HepG2 (cell line): ENCODE measurements at regions not wholly inside any gene's neighbourhood (a gene's known extent, or its start where the extent isn't known, plus 50 kb on each side); places are given as distances from the start of the nearest gene placed in this dataset.

Experiments used
- ATAC-seq: fragments of 200-7000 bp; cut with Tn5 transposase; 3 replicates; pipeline ENCODE4 v1.9.1; 2020; ENCODE audit warnings: mild to moderate bottlenecking, moderate library complexity
- BruUV-seq: library from RNA; stranded (reverse); fragments of 400-500 nt; replicated peaks from 2 replicates; lab custom pipeline; 2021; lab: Mats Ljungman, UMichigan
- CTCF ChIA-PET: fragments of 300-600 bp; formaldehyde crosslinking; extraction: SDS; loops from one replicate; lab custom pipeline; 2021; ENCODE audit warnings: low total read pairs, inconsistent platforms, low intra/inter-chr PET ratio; lab: Yijun Ruan, JAX
- POLR2A ChIA-PET: fragments of 350-600 bp; sonication (Branson Sonifier 250); formaldehyde crosslinking; loops from one replicate; lab custom pipeline; 2020; ENCODE audit warnings: antibody characterized with exemption, inconsistent platforms; lab: Yijun Ruan, JAX
- DNase-seq: peaks from one replicate; pipeline ENCODE4 v3.0.0-alpha.2; 2015; ENCODE audit warnings: low spot score
- FAIRE-seq: peaks from 3 replicates; lab custom pipeline; 2011; peaks lifted over from hg19 to GRCh38; lab: Jason Lieb, UNC
- H2AFZ ChIP-seq: one replicate; pipeline ENCODE4 v1.6.1; 2011; ENCODE audit warnings: low read length, inconsistent platforms
- H3K27ac ChIP-seq: fragments of 300-600 bp; 3 replicates; pipeline ENCODE4 v1.8.0; 2011; ENCODE audit warnings: mixed run types, mild to moderate bottlenecking, mixed read lengths, low read length, inconsistent platforms; ENCODE audit not compliant: insufficient read depth; ENCODE audit errors: extremely low read length
- H3K27me3 ChIP-seq, 2 experiments: fragments of 200-600 bp in 1 of 2; 2 replicates in 1 of 2; 3 replicates in 1 of 2; pipeline versions ENCODE4 v1.6.0 to v1.8.0; 2011; ENCODE audit warnings: low read length in 2 of 2, mild to moderate bottlenecking in 2 of 2, moderate library complexity in 2 of 2, inconsistent platforms in 1 of 2; ENCODE audit not compliant: insufficient read depth in 2 of 2, control insufficient read depth in 1 of 2
- H3K36me3 ChIP-seq, 2 experiments: fragments of 200-600 bp in 1 of 2; replicated peaks in 1 of 2; 2 replicates in 1 of 2; 3 replicates in 1 of 2; pipeline versions ENCODE4 v1.5.1 to v1.8.0; 2011; ENCODE audit warnings: low read length in 2 of 2, inconsistent platforms in 1 of 2; ENCODE audit not compliant: insufficient read depth in 2 of 2, control insufficient read depth in 1 of 2
- H3K4me1 ChIP-seq: 2 replicates; pipeline ENCODE4 v1.5.1; 2012; ENCODE audit warnings: low read length, inconsistent platforms; ENCODE audit not compliant: insufficient read depth
- H3K4me2 ChIP-seq: 2 replicates; pipeline ENCODE4 v1.6.0; 2011; ENCODE audit warnings: low read depth, low read length, inconsistent platforms
- H3K4me3 ChIP-seq, 3 experiments: fragments of 200-600 bp in 1 of 3; sonication (generic), shearing (Covaris generic) in 1 of 3; replicated peaks in 1 of 3; 2 replicates each; pipeline ENCODE4 v1.5.1; 2011 to 2016; ENCODE audit warnings: low read length in 3 of 3, inconsistent platforms in 2 of 3, low read depth in 2 of 3, mild to moderate bottlenecking in 2 of 3, control low read depth in 1 of 3, mixed read lengths in 1 of 3; ENCODE audit not compliant: insufficient read depth in 1 of 3
- H3K79me2 ChIP-seq: one replicate; pipeline ENCODE4 v1.6.1; 2011; ENCODE audit warnings: low read length, inconsistent platforms; ENCODE audit not compliant: insufficient read depth
- H3K9ac ChIP-seq: 2 replicates; pipeline ENCODE4 v1.6.0; 2011; ENCODE audit warnings: mild to moderate bottlenecking, low read depth, low read length, inconsistent platforms; ENCODE audit not compliant: insufficient read depth
- H3K9me3 ChIP-seq: 2 replicates; pipeline ENCODE4 v1.5.1; 2012; ENCODE audit warnings: mild to moderate bottlenecking, low read length
- H4K20me1 ChIP-seq: 2 replicates; pipeline ENCODE4 v1.6.0; 2011; ENCODE audit warnings: inconsistent platforms, mild to moderate bottlenecking, low read length, moderate library complexity; ENCODE audit not compliant: insufficient read depth
- SYNCRIP ChIP-seq: fragments of 200-400 bp; formaldehyde crosslinking; IDR thresholded peaks from 2 replicates; pipeline ENCODE4 v1.6.1; 2018; ENCODE audit warnings: mild to moderate bottlenecking, low read depth, low read length; ENCODE audit not compliant: insufficient read depth
- ZBTB7B ChIP-seq: sonication (generic); formaldehyde crosslinking; IDR thresholded peaks from 2 replicates; pipeline ENCODE4 v1.4.0; 2020; ENCODE audit warnings: missing genetic modification reagents
- ZMYM2 ChIP-seq: sonication (generic); formaldehyde crosslinking; IDR thresholded peaks from 2 replicates; pipeline ENCODE4 v1.8.0; 2022; ENCODE audit warnings: mild to moderate bottlenecking, missing genetic modification reagents
- ZNF619 ChIP-seq: sonication (generic); formaldehyde crosslinking; IDR thresholded peaks from 2 replicates; pipeline ENCODE4 v1.4.0; 2020; ENCODE audit warnings: mild to moderate bottlenecking, missing genetic modification reagents
- ZNF749 ChIP-seq: sonication (generic); formaldehyde crosslinking; IDR thresholded peaks from 2 replicates; pipeline ENCODE4 v1.8.0; 2022; ENCODE audit warnings: mild to moderate bottlenecking, missing genetic modification reagents, moderate library complexity, borderline replicate concordance
- WGBS: methylation state at CpG from one replicate; pipeline ENCODE4 v1.1.6; 2017; ENCODE audit warnings: low lambda C conversion rate; 5-methylcytosine and 5-hydroxymethylcytosine counted together
- in situ Hi-C: cut with HindIII; loops from 2 replicates; pipeline ENCODE4 v1.10.0; 2017; ENCODE audit warnings: low pct_unique_long_range_greater_than_20kb; ENCODE audit not compliant: extremely low pct_ligation_motif_present
- intact Hi-C: fragments of 100-400 bp; cut with micrococcal nuclease; formaldehyde crosslinking; loops from one replicate; pipeline ENCODE4 v1.10.0; 2022; ENCODE audit not compliant: unreplicated experiment
- TF ChIP-seq, protein P1 (sequence below): sonication (generic); formaldehyde crosslinking; IDR thresholded peaks from 2 replicates; pipeline ENCODE4 v1.4.0; 2020; ENCODE audit warnings: missing genetic modification reagents

DNA sequence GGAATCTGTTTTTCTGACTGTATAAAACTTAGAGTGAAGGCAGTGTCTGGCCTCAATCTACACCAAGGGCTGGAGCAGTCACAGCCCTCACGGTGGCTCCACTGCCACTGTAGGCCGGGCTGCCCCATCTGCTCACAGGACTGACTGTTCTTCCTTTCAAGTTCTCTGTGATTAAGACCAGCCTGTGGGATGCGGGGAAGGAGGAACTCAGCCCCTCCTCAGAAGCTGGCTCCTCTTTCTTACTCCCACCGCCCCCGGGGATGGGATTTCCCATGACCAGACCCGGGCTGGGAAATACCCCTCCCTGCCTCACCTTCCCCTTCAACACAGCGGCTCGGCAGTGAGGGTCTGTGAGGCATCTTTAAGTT, 106.0 kb downstream of the COPS8 start:
- Histone ChIP-seq H3K79me2 (no peaks in the 10 kb centered on the region), H3K27ac (no peak overlapping the region), H3K9ac (no peak overlapping the region), H2AFZ (no peak overlapping the region), H3K27me3 (peaks cover 2 to 48% of the 10 kb centered on the region in 2 experiments; a peak in 3 of 5 replicates), H3K4me2 (no peak overlapping the region), H3K4me1 (no peaks in the 10 kb centered on the region), H3K36me3 (no peaks in the 10 kb centered on the region), H4K20me1 (no peaks in the 10 kb centered on the region; the same call in 1 of the 2 replicates), H3K4me3 (no peak overlapping the region), H3K9me3 (no peaks in the 10 kb centered on the region)
- intact Hi-C loops: no loop called here
- 19% methylated on average over 8 of the region's 8 CpGs for WGBS
- in situ Hi-C loops: no loop called here
- TF ChIP-seq SYNCRIP (no peak), ZMYM2 (no peak), ZBTB7B (no peak), ZNF619 (no peak), ZNF749 (CRISPR knock-in tag) (no peak)
- TF ChIP-seq, protein P1, sequence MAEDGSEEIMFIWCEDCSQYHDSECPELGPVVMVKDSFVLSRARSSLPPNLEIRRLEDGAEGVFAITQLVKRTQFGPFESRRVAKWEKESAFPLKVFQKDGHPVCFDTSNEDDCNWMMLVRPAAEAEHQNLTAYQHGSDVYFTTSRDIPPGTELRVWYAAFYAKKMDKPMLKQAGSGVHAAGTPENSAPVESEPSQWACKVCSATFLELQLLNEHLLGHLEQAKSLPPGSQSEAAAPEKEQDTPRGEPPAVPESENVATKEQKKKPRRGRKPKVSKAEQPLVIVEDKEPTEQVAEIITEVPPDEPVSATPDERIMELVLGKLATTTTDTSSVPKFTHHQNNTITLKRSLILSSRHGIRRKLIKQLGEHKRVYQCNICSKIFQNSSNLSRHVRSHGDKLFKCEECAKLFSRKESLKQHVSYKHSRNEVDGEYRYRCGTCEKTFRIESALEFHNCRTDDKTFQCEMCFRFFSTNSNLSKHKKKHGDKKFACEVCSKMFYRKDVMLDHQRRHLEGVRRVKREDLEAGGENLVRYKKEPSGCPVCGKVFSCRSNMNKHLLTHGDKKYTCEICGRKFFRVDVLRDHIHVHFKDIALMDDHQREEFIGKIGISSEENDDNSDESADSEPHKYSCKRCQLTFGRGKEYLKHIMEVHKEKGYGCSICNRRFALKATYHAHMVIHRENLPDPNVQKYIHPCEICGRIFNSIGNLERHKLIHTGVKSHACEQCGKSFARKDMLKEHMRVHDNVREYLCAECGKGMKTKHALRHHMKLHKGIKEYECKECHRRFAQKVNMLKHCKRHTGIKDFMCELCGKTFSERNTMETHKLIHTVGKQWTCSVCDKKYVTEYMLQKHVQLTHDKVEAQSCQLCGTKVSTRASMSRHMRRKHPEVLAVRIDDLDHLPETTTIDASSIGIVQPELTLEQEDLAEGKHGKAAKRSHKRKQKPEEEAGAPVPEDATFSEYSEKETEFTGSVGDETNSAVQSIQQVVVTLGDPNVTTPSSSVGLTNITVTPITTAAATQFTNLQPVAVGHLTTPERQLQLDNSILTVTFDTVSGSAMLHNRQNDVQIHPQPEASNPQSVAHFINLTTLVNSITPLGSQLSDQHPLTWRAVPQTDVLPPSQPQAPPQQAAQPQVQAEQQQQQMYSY: no peak
- BruUV-seq: no TSS peak
- ChIA-PET CTCF (no interaction called here), POLR2A (no interaction called here)
- DNase-seq (no peak), FAIRE-seq (no peak), ATAC-seq (0 out of 3 replicates have a peak, but pooled peaks have one; percentile 28)
